ENCODE measurements at regions not wholly inside any gene's neighbourhood (a gene's known extent, or its start where the extent isn't known, plus 50 kb on each side); places are given as distances from the start of the nearest gene placed in this dataset.

- TF ChIP-seq, protein P1, sequence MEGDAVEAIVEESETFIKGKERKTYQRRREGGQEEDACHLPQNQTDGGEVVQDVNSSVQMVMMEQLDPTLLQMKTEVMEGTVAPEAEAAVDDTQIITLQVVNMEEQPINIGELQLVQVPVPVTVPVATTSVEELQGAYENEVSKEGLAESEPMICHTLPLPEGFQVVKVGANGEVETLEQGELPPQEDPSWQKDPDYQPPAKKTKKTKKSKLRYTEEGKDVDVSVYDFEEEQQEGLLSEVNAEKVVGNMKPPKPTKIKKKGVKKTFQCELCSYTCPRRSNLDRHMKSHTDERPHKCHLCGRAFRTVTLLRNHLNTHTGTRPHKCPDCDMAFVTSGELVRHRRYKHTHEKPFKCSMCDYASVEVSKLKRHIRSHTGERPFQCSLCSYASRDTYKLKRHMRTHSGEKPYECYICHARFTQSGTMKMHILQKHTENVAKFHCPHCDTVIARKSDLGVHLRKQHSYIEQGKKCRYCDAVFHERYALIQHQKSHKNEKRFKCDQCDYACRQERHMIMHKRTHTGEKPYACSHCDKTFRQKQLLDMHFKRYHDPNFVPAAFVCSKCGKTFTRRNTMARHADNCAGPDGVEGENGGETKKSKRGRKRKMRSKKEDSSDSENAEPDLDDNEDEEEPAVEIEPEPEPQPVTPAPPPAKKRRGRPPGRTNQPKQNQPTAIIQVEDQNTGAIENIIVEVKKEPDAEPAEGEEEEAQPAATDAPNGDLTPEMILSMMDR (IDR thresholded peaks at IDR 0.05) = no peak
- Mint-ChIP-seq H3K4me3 (ENCODE audit: unreplicated experiment) (no peak overlapping the region), H3K4me1 (ENCODE audit: low read depth) (no peaks in the 10 kb centered on the region), H3K27me3 (ENCODE audit: low read depth) (peaks cover 2% of the 10 kb centered on the region), H3K9me3 (ENCODE audit: low read depth) (peaks cover 7% of the 10 kb centered on the region), H3K36me3 (ENCODE audit: low read depth) (no peaks in the 10 kb centered on the region), H3K27ac (ENCODE audit: unreplicated experiment) (no peak overlapping the region)
- no peak for DNase-seq (ENCODE audit: low spot score)
Observed at GRCh38 chr3:174346141-174346540, 513.0 kb upstream of the NAALADL2 start.

- peaks cover 2% of the 10 kb centered on the region for H3K27me3 Mint-ChIP-seq (ENCODE audit: low read depth)
- no peak for DNase-seq (ENCODE audit: low spot score)
- TF ChIP-seq, protein P1 (IDR thresholded peaks at IDR 0.05) = no peak
- no peak overlapping the region for H3K4me3 Mint-ChIP-seq (ENCODE audit: unreplicated experiment)
- no peaks in the 10 kb centered on the region for H3K4me1 Mint-ChIP-seq (ENCODE audit: low read depth)
- no peaks in the 10 kb centered on the region for H3K36me3 Mint-ChIP-seq (ENCODE audit: low read depth)
- no peak overlapping the region for H3K27ac Mint-ChIP-seq (ENCODE audit: unreplicated experiment)
- H3K9me3 Mint-ChIP-seq (ENCODE audit: low read depth) = peaks cover 10% of the 10 kb centered on the region
Observed at GRCh38 chr3:174346571-174346970, 512.6 kb upstream of the NAALADL2 start.

DNA sequence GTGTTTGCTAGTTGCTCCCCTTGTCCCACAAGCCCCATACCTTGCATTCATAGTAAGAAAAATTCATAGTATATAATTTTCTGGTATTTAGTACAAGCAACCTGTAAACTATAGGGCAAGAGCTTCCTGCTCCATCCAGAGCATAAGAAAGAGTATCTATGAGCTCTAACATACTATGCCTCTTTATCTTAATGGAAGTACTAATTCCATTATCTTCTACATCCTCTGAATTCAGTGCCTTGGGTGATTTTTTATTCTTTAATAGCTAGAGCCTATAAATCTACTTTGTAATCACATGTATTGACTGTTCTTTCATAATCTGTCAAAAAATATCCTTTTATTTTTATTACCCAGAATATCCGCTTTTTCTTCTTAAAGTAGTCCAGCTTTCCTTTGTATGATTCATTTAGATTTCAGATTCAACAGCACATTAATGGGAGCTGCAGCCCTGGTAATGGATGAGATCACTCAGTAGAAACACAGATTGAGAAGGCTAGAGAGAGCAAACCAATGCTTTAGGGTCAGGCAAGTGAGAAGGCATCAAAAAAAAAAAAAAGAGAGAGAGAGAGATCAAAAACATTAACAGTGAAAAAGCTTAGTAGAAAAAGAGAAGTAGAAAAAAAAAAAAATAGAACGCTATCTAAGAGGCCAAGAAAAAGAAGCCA is 511.5 kb upstream of the NAALADL2 start:
- no peaks in the 10 kb centered on the region for H3K36me3 Mint-ChIP-seq (ENCODE audit: low read depth)
- peaks cover 2% of the 10 kb centered on the region for H3K27me3 Mint-ChIP-seq (ENCODE audit: low read depth)
- peaks cover 13% of the 10 kb centered on the region for H3K9me3 Mint-ChIP-seq (ENCODE audit: low read depth)
- no peak for DNase-seq (ENCODE audit: low spot score)
- TF ChIP-seq, protein P1 (IDR thresholded peaks at IDR 0.05) = no peak
- no peaks in the 10 kb centered on the region for H3K4me1 Mint-ChIP-seq (ENCODE audit: low read depth)
- no peak overlapping the region for H3K4me3 Mint-ChIP-seq (ENCODE audit: unreplicated experiment)
- H3K27ac Mint-ChIP-seq (ENCODE audit: unreplicated experiment) = no peak overlapping the region

DNA sequence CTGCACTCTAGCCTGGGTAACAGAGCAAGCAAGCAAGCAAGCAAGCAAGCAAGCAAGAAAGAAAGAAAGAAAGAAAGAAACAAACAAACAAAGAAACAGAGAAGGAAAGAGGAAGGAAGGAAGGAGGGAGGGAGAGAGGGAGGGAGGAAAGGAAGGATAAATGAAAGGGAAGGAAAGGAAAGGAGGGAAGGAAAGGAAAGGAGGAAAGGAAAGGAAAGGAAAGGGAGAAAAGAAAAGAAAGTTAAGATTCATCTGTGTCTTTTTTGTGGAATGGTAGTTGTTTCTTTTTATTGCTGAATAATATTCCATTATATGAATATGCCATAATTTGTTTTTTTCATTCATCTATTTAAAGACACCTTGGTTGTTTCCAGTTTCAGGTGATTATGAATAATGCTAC is 506.9 kb upstream of the NAALADL2 start:
- TF ChIP-seq, protein P1 (IDR thresholded peaks at IDR 0.05) = no peak
- peaks cover 13% of the 10 kb centered on the region for H3K9me3 Mint-ChIP-seq (ENCODE audit: low read depth)

DNA sequence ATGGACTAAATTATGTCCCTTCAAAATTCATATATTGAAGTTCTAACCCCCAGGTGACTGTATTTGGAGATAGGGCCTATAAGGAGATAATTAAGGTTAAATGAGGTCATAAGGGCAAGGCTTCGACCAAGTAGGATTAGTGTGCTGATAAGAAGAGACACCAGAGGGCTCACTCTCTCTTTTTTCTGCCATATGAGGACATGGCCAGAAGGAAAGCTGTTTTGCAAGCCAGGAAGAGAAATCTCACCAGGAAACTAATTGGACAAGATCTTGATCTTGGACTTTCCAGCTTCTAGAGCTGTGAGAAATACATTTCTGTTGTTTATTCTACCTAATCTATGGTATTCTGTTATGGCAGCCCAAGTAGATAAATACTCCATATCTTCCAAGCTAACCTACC is 503.6 kb upstream of the NAALADL2 start:
- H3K36me3 Mint-ChIP-seq (ENCODE audit: low read depth) = no peaks in the 10 kb centered on the region
- no peak overlapping the region for H3K4me3 Mint-ChIP-seq (ENCODE audit: unreplicated experiment)
- TF ChIP-seq, protein P1 (IDR thresholded peaks at IDR 0.05) = peak; percentile 69
- H3K27me3 Mint-ChIP-seq (ENCODE audit: low read depth) = no peaks in the 10 kb centered on the region
- peaks cover 5% of the 10 kb centered on the region for H3K9me3 Mint-ChIP-seq (ENCODE audit: low read depth)
- no peak for DNase-seq (ENCODE audit: low spot score)
- no peak overlapping the region for H3K27ac Mint-ChIP-seq (ENCODE audit: unreplicated experiment)
- no peaks in the 10 kb centered on the region for H3K4me1 Mint-ChIP-seq (ENCODE audit: low read depth)

More for the DNA sequence above, 506.9 kb upstream of the NAALADL2 start:
- Mint-ChIP-seq H3K27me3 (ENCODE audit: low read depth) (peaks cover 2% of the 10 kb centered on the region), H3K27ac (ENCODE audit: unreplicated experiment) (no peak overlapping the region), H3K4me3 (ENCODE audit: unreplicated experiment) (no peak overlapping the region), H3K4me1 (ENCODE audit: low read depth) (no peaks in the 10 kb centered on the region), H3K36me3 (ENCODE audit: low read depth) (no peaks in the 10 kb centered on the region)
- DNase-seq (ENCODE audit: low spot score) = no peak

Measured in chondrocyte (in vitro differentiated cells).